Frontal cortex (tissue), 3 donors: ENCODE measurements at regions not wholly inside any gene's neighbourhood (a gene's known extent, or its start where the extent isn't known, plus 50 kb on each side); places are given as distances from the start of the nearest gene placed in this dataset.
"Not testable (repeated sequence)": the region's sequence is repeated elsewhere in the genome, so short reads cannot be mapped to it uniquely, and the experiment has no call there.

Experiments used
- DNase-seq, 2 donors: peaks; one replicate each; pipeline ENCODE4 v3.0.0; 2012; ENCODE audit warnings: low spot score in 2 of 2
- FAIRE-seq: peaks from 2 replicates; lab custom pipeline; 2012; peaks lifted over from hg19 to GRCh38; lab: Jason Lieb, UNC
- donor health status: control.
- donor health status: control.
- donor health status: control.

DNA sequence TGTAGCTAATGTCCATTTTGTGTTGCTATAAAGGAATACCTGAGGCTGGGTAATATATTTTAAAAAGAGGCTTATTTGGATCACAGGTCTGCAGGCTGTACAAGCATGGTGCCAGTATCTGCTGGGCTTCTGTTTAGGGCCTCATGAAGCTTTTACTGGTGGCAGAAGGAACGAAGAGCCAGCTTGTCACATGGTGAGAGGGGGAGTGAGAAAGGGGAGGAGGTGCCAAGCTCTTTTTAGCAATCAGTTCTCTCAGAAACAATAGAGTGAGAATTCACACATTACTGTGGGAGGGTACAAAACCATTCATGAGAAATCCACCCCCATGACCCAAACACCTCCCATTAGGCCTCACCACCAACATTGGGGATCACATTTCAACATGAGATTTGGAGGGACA, 340.9 kb downstream of the RASEF start:
- no peak for FAIRE-seq
- no peak for DNase-seq

DNA sequence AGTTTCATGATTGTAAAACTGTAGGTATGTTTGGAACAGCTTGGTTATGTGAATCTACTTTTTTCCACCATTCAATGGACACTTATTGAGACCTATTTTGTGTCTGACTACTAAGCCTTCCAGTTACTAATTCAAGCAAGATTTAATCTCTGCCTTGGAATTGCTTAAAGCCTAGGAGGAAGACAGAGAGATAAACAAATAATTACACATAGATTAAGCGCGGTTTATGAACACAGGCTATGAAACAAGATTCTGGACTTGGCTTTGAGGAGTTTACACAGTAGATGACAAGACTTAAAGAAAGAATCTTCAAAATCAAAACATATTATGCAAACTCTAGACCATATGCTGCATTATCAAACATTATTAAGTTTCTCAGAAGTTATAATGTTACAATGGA, 340.4 kb downstream of the RASEF start:
- DNase-seq: no peak
- no peak for FAIRE-seq

DNA sequence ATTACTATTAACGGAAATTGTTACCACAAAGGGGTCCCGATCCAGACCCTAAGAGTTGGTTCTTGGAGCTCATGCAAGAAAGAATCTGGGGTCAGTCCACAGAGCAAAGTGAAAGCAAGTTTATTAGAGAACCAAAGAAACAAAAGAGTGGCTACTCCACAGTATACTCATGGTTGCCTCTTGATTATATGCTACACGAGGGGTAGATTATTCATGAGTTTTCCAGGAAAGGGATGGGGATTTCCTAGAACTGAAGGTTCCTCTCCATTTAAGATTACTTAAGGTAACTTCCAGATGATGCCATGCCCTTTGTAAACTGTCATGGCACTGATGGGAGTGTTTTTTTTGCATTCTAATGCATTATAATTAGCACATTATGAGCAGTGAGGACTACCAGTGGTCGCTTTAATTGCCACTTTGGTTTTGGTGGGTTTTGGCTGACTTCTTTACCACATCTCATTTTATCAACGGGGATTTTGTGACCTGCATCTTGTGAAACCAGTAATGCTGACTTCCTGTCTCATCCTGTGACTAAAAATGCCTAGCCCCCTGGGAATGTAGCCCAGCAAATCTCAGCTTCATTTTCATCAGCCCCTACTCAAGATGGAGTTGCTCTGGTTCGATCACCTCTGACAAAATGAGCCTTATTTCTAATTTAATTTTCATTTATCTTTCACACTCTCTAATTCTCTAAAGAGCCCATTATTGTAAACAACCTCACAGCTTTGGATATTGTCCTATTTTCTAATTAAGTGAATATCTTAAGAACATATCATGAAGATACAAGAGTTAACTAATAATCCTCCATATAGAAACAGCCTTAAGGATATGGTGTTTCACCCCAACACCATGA, 336.3 kb downstream of the RASEF start:
- DNase-seq (no peak), FAIRE-seq (no peak)

DNA sequence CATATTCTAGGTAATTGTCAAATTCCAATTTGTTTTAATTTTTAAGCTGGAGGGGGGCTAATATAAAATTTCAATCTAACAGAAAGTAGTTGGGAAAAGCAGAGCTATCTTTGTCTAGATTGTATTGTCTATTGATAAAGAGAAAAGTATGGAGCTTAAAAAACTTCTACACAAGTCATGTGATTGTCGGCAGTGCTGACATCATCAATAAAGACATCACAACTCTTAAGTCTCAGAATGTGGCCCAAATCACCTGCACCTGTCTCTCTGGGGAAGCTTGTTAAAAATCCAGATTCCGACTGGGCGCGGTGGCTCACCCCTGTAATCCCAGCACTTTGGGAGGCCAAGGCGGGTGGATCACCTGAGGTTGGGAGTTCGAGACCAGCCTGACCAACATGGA, 333.8 kb downstream of the RASEF start:
- FAIRE-seq (no peak), DNase-seq (no peak)

DNA sequence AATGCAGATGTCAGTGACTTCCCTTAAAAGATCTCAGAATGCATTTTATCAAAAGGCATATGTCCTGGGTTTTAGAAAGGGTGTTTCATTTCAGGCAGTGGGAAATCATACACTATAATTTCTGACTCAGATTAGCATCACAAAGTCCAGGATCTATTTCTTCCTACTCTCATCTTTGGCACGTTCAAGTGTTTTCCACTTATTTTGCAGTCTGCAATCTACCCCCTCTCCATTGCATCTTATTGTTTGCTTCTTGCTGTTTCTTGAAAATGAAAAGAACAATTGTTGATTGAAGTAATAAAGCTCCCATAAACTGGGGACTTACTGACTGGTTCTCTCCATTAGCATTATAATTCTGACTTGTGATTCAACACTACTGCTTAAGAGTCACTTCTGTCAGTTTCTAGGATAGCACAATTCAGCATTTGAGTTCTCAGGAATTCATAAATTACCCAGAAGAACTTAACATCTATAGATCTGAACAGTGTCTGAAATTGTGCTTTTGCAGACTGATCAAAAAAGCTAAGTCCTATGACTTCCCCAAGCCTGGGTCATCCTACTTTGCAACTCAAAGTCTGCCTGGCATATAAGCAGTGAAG, 332.9 kb downstream of the RASEF start:
- FAIRE-seq (no peak), DNase-seq (no peak)

DNA sequence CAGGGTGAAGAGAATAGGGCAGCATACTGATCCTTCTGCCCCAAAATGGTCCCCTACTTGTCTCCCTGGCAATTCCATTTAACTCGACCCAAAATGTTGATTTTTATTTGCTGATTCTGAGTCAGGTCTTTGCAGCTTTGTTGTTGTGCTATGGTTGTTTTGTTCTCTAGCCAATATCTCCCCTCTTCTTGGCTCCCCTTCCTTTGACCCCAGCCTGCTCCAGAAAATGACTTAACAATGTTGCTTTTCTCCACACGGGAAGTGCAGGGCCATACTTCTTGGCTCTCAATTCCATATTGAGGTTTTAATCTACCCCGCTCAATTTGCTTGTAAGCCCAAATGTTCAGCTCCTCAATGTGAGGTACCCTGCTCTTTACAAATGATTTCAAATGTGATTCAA, 330.0 kb downstream of the RASEF start:
- DNase-seq: no peak
- no peak for FAIRE-seq

DNA sequence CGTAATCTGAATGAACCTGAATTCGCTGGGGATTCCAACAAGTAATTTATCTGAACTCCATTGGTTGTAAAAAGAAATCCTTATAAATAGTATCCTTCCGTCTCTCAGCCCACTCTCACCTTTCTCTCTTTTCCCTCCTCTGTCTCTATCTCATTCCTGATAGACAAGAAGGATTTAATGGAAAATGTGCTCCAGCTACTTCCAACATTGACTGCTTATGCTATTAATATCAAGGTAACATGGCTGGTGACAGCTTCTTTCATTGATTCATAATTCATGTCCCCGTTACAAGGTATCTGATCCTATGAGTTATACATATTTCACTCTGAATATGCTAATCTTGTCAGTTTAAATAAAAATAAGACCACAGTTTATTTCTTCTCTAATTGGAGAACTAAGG, 326.8 kb downstream of the RASEF start:
- DNase-seq (no peak), FAIRE-seq (no peak)

DNA sequence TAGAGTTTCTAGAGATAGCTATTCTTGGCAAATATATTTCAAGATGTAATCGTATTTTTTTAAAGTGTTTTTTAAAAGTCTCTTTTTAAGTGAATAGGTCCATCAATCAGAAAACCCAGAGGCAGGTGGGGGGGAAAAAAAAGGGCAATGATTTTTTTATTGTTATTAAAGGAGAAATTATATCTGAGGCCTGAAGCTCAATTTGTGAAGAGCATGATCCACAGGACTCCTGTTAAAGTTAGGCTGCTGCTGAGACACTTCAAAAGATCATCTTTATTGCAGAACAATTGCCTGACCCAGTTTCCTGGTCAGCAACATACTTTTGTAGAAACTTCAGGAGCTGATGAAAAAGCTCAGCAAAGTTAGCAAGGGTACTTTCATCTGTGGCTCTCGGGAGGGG, 326.2 kb downstream of the RASEF start:
- DNase-seq (no peak), FAIRE-seq (no peak)

DNA sequence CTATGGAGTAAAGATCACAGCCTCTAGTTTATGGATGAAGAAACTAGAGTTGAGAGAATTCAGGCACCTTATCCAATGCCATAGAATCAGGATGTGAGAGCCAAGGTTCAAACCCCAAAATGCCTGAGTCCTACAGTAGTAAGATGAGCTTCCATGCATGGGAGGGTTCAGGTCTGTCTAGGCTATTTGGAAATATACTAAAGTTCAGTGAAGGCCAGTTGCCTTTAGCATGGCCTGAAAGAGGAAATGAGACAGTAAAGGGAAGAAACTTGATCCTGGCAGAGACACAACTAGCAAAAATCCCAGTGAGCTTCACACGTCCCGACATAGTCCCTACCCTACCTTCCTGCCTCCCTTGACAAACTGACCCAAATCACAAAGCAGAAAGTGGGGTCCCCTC, 317.0 kb downstream of the RASEF start:
- FAIRE-seq (no peak), DNase-seq (no peak)

DNA sequence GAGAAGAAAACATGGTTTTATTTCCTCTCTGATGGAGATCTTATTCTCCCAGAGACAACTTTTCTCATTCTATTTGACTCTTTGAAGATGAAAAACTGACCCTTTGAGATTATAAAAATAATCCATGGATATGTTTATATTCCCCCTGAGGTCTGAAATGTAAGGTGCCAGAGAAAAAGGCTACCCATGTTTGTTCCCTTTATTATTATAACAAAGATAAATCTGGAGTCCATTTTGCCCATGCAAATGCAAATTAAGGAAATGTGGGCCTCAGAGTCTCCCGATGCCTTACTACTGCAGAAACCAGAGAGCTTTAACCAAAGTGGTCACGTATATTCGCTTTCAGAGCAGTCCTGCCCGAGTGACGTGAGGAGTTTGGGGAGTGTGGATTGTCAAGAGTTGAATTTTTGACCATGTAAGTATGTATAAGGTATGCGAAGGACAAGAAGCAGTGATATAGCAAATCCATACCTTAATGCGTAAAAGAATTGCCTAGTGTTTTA, 312.5 kb downstream of the RASEF start:
- no peak for FAIRE-seq

DNA sequence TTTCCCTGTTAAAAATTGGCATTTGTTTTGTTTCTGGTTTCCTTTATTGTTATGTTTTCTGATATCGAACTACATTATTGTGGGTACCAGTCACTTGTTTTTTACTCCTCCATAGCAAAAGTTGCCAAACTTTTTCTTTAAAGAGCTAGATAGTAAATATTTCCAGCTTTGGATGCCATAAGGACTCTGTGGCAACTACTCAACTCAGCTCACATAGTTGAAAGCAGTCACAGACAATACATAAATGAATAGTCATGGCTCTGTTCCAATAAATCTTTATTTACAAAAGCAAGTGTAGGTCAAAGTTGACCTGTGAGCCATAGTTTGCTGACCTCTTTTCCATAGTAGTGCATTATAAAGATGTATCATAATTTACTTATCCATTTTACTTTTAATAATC, 305.0 kb downstream of the RASEF start:
- no peak for FAIRE-seq
- no peak for DNase-seq

More for the DNA sequence above, 312.5 kb downstream of the RASEF start:
- no peak for DNase-seq

DNA sequence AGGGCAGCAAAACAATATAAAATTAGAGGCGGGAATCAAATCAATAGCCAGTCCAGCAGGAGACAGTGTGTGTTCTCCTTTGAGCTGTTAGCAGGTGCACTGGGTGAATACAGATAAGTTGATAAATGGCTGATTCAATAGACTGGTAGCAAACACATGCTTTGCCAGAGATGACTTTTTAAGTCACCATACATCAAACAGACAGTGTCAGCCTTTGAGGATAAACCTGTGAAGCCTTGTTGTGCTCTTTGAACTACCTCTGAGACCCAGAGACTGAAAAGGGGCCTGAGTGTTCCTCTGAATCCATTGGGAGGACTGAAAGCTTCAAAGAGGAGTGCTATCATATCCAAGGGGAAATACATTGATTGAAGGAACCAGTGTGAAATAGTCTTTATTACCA, 301.9 kb downstream of the RASEF start:
- DNase-seq (no peak), FAIRE-seq (no peak)

DNA sequence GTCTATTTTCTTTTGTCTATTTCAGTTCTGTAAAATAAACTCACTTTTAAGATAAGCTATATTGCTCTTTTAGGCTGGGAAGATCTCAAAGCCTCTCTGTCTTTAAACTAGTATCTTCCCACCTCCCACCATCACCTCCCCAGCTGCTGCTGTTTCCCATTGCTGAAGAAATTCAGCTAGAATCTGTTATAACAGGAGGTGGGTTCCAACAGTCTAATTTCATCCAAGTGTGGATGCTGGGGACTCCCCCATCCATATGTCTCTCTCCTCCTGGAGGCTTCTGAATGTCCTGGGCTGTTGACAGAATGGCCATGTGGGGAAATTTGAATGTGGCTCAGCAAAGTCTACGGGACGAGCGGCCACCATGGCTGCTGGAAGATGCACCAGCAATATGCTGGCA, 301.0 kb downstream of the RASEF start:
- DNase-seq (no peak), FAIRE-seq (no peak)

DNA sequence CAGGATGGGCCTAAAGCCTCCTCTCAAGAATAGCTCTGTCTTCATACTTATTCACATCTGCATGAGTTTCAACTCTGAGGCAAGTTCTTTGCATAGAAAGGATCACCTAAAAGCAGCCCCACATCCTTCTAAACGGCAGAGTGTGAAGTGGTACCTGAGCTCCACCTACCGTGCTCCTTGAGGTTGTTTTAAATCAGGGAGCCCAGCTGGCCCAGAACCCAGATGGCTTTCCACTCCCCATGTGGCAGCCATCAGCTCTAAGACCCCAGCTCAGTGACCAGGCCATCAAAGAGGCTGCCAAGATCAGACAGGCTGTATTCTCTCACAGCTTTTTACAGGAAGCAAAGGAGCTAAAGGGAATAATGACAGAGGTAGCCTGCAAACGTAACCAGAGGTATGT, 299.3 kb downstream of the RASEF start:
- DNase-seq: no peak
- no peak for FAIRE-seq

DNA sequence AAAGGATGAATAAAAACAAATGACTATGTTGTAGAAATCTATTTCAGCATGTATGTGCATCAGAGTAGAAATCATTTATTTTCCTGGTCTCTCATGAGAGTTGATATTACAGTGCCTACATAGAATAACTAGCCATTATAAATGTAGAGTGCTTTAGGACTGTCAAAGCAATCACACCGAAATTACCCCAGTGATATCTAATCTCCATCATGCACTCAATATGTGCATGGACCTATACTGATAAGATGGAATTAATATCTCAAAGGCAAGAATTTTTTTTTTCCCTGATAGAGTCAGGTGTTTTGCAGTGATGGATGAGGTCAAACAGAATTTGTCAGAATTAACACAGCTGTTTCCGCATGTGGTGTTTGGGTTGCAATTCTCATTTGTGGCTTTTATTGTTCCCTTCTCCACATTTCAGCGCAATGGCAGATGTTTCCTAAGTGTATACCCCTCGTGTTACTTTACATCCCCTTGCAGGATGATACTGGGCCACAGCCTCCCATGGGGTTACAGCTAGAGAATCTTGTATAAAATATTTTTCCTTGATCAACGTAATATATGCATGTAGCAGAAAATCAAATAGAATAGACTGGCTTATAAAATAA, 298.8 kb downstream of the RASEF start:
- FAIRE-seq: no peak
- DNase-seq: no peak

DNA sequence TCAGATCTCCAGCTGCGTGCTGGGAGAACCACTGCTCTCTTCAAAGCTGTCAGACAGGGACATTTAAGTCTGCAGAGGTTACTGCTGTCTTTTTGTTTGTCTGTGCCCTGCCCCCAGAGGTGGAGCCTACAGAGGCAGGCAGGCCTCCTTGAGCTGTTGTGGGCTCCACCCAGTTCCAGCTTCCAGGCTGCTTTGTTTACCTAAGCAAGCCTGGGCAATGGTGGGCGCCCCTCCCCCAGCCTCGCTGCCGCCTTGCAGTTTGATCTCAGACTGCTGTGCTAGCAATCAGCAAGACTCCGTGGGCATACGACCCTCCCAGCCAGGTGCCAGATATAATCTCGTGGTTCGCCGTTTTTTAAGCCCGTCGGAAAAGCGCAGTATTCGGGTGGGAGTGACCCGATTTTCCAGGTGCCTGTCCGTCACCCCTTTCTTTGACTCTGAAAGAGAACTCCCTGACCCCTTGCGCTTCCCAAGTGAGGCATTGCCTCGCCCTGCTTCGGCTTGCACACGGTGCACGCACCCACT, 288.2 kb downstream of the RASEF start:
- not testable (repeated sequence) for DNase-seq, FAIRE-seq

DNA sequence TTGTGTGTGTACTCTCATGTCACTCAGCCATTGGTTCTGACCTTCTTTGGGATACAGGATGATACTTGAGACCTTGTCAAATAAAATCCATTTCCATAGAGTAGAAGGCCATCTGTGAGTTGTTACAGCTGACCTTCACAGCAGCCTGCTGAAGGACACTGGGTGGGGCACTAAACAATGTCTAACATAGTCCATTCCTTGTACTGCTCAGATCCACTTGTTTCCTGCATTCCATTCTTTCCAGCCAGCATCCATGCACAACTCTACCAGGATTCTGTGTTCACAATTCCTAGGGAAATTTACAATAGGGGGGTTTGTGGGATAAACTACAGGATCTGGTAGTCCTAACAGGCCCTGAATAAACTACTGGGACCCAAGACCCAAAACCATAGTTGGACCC, 286.4 kb downstream of the RASEF start:
- FAIRE-seq (no peak), DNase-seq (no peak)

DNA sequence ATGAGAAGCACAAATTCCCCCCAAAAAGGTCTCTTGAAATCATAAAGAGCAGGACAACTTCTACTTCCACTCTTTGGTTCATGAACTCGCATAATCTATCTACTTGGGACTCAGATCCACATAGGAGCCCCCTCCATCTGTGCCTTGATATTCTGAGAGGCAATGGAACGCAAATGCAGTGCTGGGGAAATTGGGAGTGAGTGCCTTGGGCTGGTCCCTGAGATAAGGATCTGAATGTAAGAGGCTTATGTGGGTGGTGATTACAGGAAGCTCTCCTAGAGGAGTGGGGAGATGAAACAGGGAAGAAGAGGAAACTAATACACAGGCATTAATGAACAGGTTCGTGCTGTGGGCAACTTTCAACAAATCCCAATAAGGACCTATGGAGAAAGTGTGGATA, 285.6 kb downstream of the RASEF start:
- DNase-seq (no peak), FAIRE-seq (no peak)

DNA sequence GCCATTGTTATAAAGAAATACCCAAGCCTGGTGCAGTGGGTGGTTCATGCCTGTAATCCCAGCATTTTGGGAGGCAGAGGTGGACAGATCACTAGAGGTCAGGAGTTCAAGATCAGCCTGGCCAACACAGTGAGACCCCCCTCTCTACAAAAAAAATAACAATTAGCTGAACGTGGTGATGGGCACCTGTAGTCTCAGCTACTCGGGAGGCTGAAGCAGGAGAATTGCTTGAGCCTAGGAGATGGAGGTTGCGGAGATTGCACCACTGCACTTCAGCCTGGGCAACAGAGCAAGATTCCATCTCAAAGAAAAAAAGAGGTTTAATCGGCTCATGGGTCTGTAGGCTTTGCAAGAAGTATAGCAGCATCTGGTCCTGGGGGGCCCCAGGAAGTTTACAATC, 284.0 kb downstream of the RASEF start:
- DNase-seq, FAIRE-seq: not testable (repeated sequence)

DNA sequence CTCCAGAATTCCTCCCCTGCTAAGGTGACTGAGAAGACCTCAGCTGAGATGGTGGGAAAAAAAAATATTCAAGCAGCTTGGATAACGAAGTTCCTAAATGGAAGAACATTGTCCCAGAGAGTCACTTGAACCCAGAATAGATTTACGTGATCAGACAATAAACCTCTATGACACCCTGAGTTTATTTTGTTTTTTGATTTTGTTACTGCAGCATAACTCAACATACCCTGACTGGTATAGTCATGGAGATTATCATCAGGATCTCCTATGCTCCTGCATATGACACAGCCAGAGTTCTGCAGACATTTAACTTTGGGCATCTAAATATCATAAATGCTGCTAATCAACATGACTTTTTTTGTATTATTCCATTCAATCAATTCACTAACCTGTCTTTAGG, 282.9 kb downstream of the RASEF start:
- DNase-seq (no peak), FAIRE-seq (no peak)

DNA sequence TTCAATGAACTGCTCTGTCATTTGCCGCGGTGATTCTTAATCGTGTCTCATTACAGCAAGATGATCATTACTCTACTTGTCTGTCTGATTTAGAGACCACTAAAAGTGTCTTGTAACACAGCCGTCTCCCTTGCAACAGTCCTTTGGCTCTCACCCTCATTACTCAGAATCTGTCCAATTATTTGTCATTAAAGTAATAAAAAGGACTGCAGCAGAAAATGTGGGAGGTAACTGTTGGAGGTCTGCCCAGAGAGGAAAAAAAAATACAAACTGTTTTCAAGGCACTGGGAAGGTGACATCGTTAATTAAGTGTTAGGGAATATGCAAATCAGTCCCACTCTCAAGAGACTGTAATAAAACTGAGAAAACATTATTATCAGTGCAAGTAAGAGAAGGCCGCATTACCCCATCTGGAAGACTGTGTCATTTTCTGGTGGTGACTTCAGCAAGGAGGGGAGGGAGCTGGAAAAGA, 281.0 kb downstream of the RASEF start:
- DNase-seq (no peak), FAIRE-seq (no peak)
